Adrenal gland (tissue), 9 donors: ENCODE measurements at regions not wholly inside any gene's neighbourhood (a gene's known extent, or its start where the extent isn't known, plus 50 kb on each side); places are given as distances from the start of the nearest gene placed in this dataset.

Experiments
- DNase-seq, 7 donors: peaks; one replicate each; pipeline ENCODE4 v3.0.0-alpha.2; 2019 to 2020
- H3K27ac ChIP-seq, 5 donors: fragments of 200-600 bp; sonication (generic) in 4 of 5; 1 replicate in 3 of 5; 2 replicates in 2 of 5; pipeline versions ENCODE4 v1.5.1 to v1.8.0; 2016 to 2020; ENCODE audit warnings: mild to moderate bottlenecking in 1 of 5
- H3K27me3 ChIP-seq: fragments of 200-600 bp; 2 replicates; pipeline ENCODE4 v1.8.0; 2021
- H3K36me3 ChIP-seq, 2 donors: fragments of 200-600 bp; replicated peaks in 1 of 2; 1 replicate in 1 of 2; 2 replicates in 1 of 2; pipeline versions ENCODE4 v1.5.1 to v1.8.0; 2018 to 2022
- H3K4me1 ChIP-seq, 2 donors: fragments of 200-600 bp; replicated peaks in 1 of 2; 1 replicate in 1 of 2; 2 replicates in 1 of 2; pipeline versions ENCODE4 v1.5.1 to v1.8.0; 2018 to 2021
- H3K4me3 ChIP-seq, 4 donors: fragments of 200-600 bp; sonication (generic) in 3 of 4; one replicate each; pipeline ENCODE4 v1.5.1; 2016 to 2018
- H3K9me3 ChIP-seq, 3 donors: fragments of 200-600 bp; sonication (generic) in 1 of 3; replicated peaks in 1 of 3; 1 replicate in 2 of 3; 2 replicates in 1 of 3; pipeline versions ENCODE4 v1.5.1 to v1.8.0; 2016 to 2021
- CTCF ChIP-seq, 6 experiments: fragments of 450-650 bp in 4 of 6; fragments of 200-600 bp in 2 of 6; sonication (generic) in 1 of 6; IDR thresholded peaks; 1 replicate in 5 of 6; 2 replicates in 1 of 6; pipeline versions ENCODE4 v1.5.1 to v1.8.0; 2016 to 2021; ENCODE audit warnings: antibody characterized with exemption in 6 of 6, mild to moderate bottlenecking in 2 of 6, moderate library complexity in 1 of 6
- POLR2A ChIP-seq, 2 donors: fragments of 450-650 bp; IDR thresholded peaks; one replicate each; pipeline ENCODE4 v1.6.1; 2017; ENCODE audit warnings: antibody characterized with exemption in 2 of 2, mild to moderate bottlenecking in 2 of 2, moderate library complexity in 1 of 2
- WGBS, 4 donors: extraction: QIAGEN DNeasy Blood & Tissue Kit in 2 of 4; methylation state at CpG; one replicate each; pipeline versions ENCODE4 v1.1.5 to v1.1.7; 2013 to 2017; 5-methylcytosine and 5-hydroxymethylcytosine counted together
- intact Hi-C, 2 donors: fragments of 100-400 bp; cut with DNase I; formaldehyde crosslinking; loops; one replicate each; pipeline versions ENCODE4 v1.14.1 to v1.15.0; 2022 to 2023
- donor health status: healthy with polysubstance abuse.
- donor health status: Bipolar disorder and iron deficiency.
- donor health status: DM: yes; HTN: yes; CAD: no.
- donor health status: DM: no; HTN: no; CAD: no.
- donor health status: DM: no; HTN: no; CAD: no.

- WGBS, 4 donors = 66 to 82% (median 72%) methylated on average over 3 of the region's 3 CpGs
- no peaks in the 10 kb centered on the region for H3K27me3 ChIP-seq
- intact Hi-C loops = no loop called here
- TF ChIP-seq POLR2A (IDR thresholded peaks at IDR 0.05) (no peak), CTCF (IDR thresholded peaks at IDR 0.05) (no peak)
- H3K36me3 ChIP-seq = no peaks in the 10 kb centered on the region
- H3K4me1 ChIP-seq = peaks cover 22 to 28% of the 10 kb centered on the region in 2 donors
- H3K27ac ChIP-seq = peak overlapping the region in 2 of 5 donors; percentile 56 to 72
- DNase-seq = no peak
- H3K4me3 ChIP-seq = no peak overlapping the region
- no peaks in the 10 kb centered on the region for H3K9me3 ChIP-seq
These were observed 69.6 kb upstream of the GGTA1 start for GRCh38 chr9:121569266-121569648.

- Histone ChIP-seq H3K4me3 (no peak overlapping the region), H3K4me1 (peaks cover 21 to 22% of the 10 kb centered on the region in 2 donors), H3K36me3 (no peaks in the 10 kb centered on the region), H3K27ac (no peak overlapping the region), H3K27me3 (no peaks in the 10 kb centered on the region), H3K9me3 (no peaks in the 10 kb centered on the region)
- 80 to 100% (median 92%) methylated on average over 6 to 7 of the region's 7 CpGs for WGBS, 4 donors
- intact Hi-C loops = no loop called here
- TF ChIP-seq CTCF (IDR thresholded peaks at IDR 0.05) (no peak), POLR2A (IDR thresholded peaks at IDR 0.05) (no peak)
- no peak for DNase-seq
These were observed 72.9 kb upstream of the GGTA1 start for GRCh38 chr9:121572581-121572980.

- Histone ChIP-seq H3K4me3 (no peak overlapping the region), H3K27me3 (no peaks in the 10 kb centered on the region), H3K36me3 (no peaks in the 10 kb centered on the region), H3K4me1 (peaks cover 8 to 9% of the 10 kb centered on the region in 2 donors), H3K9me3 (no peaks in the 10 kb centered on the region), H3K27ac (no peak overlapping the region)
- peak in 1 of 7 donors; percentile 20 for DNase-seq
- 92 to 95% (median 92%) methylated on average over 10 of the region's 10 CpGs for WGBS, 4 donors
- TF ChIP-seq CTCF (IDR thresholded peaks at IDR 0.05) (peak in 1 of 6 experiments; percentile 30), POLR2A (IDR thresholded peaks at IDR 0.05) (no peak)
- intact Hi-C loops = no loop called here
These were observed 74.3 kb upstream of the GGTA1 start for GRCh38 chr9:121573717-121574485.

- no peak for TF ChIP-seq POLR2A (IDR thresholded peaks at IDR 0.05)
- H3K4me3 ChIP-seq = no peak overlapping the region
These were observed 75.3 kb upstream of the GGTA1 start for GRCh38 chr9:121574774-121575519.

More at GRCh38 chr9:121574774-121575519, 75.3 kb upstream of the GGTA1 start:
- Histone ChIP-seq H3K9me3 (no peaks in the 10 kb centered on the region), H3K36me3 (no peaks in the 10 kb centered on the region), H3K4me1 (no peaks in the 10 kb centered on the region), H3K27me3 (no peaks in the 10 kb centered on the region), H3K27ac (no peak overlapping the region)
- WGBS, 4 donors = 82 to 90% (median 86%) methylated on average over 16 to 18 of the region's 18 CpGs
- DNase-seq = no peak
- intact Hi-C loops = no loop called here
